Liver (tissue), 3 donors: ENCODE measurements at regions not wholly inside any gene's neighbourhood (a gene's known extent, or its start where the extent isn't known, plus 50 kb on each side); places are given as distances from the start of the nearest gene placed in this dataset.

ENCODE experiments used
- CTCF ChIP-seq: fragments of 150-350 bp; IDR thresholded peaks from 2 replicates; pipeline ENCODE4 v1.5.1; 2017; ENCODE audit warnings: improper control_type of control experiment, low read depth, low read length; ENCODE audit not compliant: missing input control
- EGR1 ChIP-seq, 2 donors: IDR thresholded peaks; 2 replicates each; pipeline ENCODE4 v1.6.1; 2016 to 2018; ENCODE audit warnings: antibody characterized with exemption in 2 of 2, low read depth in 2 of 2
- MAX ChIP-seq: IDR thresholded peaks from 2 replicates; pipeline ENCODE4 v1.6.1; 2016; ENCODE audit warnings: antibody characterized with exemption
- NR2F2 ChIP-seq: IDR thresholded peaks from 2 replicates; pipeline ENCODE4 v1.6.1; 2016; ENCODE audit warnings: antibody characterized with exemption
- RAD21 ChIP-seq, 2 donors: IDR thresholded peaks; 2 replicates each; pipeline ENCODE4 v1.6.1; 2016; ENCODE audit warnings: antibody characterized with exemption in 2 of 2, mild to moderate bottlenecking in 2 of 2
- REST ChIP-seq: IDR thresholded peaks from 2 replicates; pipeline ENCODE4 v1.6.1; 2016; ENCODE audit warnings: antibody characterized with exemption, mild to moderate bottlenecking
- RXRA ChIP-seq, 2 donors: IDR thresholded peaks; 2 replicates each; pipeline ENCODE4 v1.6.1; 2017 to 2018; ENCODE audit warnings: antibody characterized with exemption in 2 of 2, mild to moderate bottlenecking in 1 of 2
- SP1 ChIP-seq: IDR thresholded peaks from 2 replicates; pipeline ENCODE4 v1.6.1; 2018; ENCODE audit warnings: antibody characterized with exemption, mild to moderate bottlenecking
- TAF1 ChIP-seq: conservative IDR thresholded peaks from 2 replicates; pipeline ENCODE4 v1.6.1; 2016; ENCODE audit warnings: antibody characterized with exemption, mild to moderate bottlenecking
- YY1 ChIP-seq: IDR thresholded peaks from 2 replicates; pipeline ENCODE4 v1.6.1; 2016; ENCODE audit warnings: antibody characterized with exemption, mild to moderate bottlenecking
- ZBTB33 ChIP-seq: IDR thresholded peaks from 2 replicates; pipeline ENCODE4 v1.6.1; 2016; ENCODE audit warnings: antibody characterized with exemption
- donor health status: healthy.
- donor health status: healthy.

GRCh38 chr17:30720013-30720471 is 104.5 kb downstream of the CRLF3 start:
- TF ChIP-seq CTCF (no peak), REST (no peak), ZBTB33 (no peak), RAD21 (IDR thresholded peaks at IDR 0.05) (no peak), YY1 (no peak), NR2F2 (no peak), SP1 (no peak), MAX (no peak), TAF1 (no peak), EGR1 (IDR thresholded peaks at IDR 0.05; ENCODE audit: low read depth in 2 of 2) (no peak), RXRA (IDR thresholded peaks at IDR 0.05) (no peak)
